PC-3 (cell line): ENCODE measurements at regions not wholly inside any gene's neighbourhood (a gene's known extent, or its start where the extent isn't known, plus 50 kb on each side); places are given as distances from the start of the nearest gene placed in this dataset.

Source experiments
- ATAC-seq: fragments of 200-7000 bp; cut with Tn5 transposase; 2 replicates; pipeline ENCODE4 v1.9.1; 2020; ENCODE audit warnings: mild to moderate bottlenecking, moderate library complexity
- BruUV-seq: library from RNA; stranded (reverse); fragments of 400-500 nt; replicated peaks from 2 replicates; lab custom pipeline; 2021; lab: Mats Ljungman, UMichigan
- CTCF ChIA-PET: fragments of 300-600 bp; sonication (Branson Sonifier 250); formaldehyde crosslinking; loops from one replicate; lab custom pipeline; 2022; ENCODE audit warnings: antibody characterized with exemption; lab: Charles Lee
- POLR2A ChIA-PET: fragments of 300-600 bp; sonication (Branson Sonifier 250); formaldehyde crosslinking; loops from one replicate; lab custom pipeline; 2022; ENCODE audit warnings: antibody characterized with exemption; ENCODE audit not compliant: unreplicated experiment; lab: Charles Lee
- DNase-seq: peaks from one replicate; pipeline ENCODE4 v3.0.0-alpha.2; 2015
- H2AFZ ChIP-seq: fragments of 300-600 bp; sonication (generic); 2 replicates; pipeline ENCODE4 v1.6.0; 2016; ENCODE audit warnings: antibody characterized with exemption, low read length
- H3F3A ChIP-seq: fragments of 300-600 bp; sonication (generic); one replicate; pipeline ENCODE4 v1.6.0; 2017; ENCODE audit warnings: antibody characterized with exemption, low read length, control low read depth, mild to moderate bottlenecking; ENCODE audit not compliant: unreplicated experiment
- H3K27ac ChIP-seq: fragments of 300-600 bp; sonication (generic); 2 replicates; pipeline ENCODE4 v1.5.1; 2016; ENCODE audit warnings: mild to moderate bottlenecking, low read length
- H3K27me3 ChIP-seq: fragments of 300-600 bp; sonication (generic); 2 replicates; pipeline ENCODE4 v1.6.1; 2016; ENCODE audit warnings: low read length, mixed read lengths
- H3K36me3 ChIP-seq: fragments of 300-600 bp; sonication (generic); 2 replicates; pipeline ENCODE4 v1.6.1; 2016; ENCODE audit warnings: low read depth, mixed run types, low read length, mixed read lengths
- H3K4me1 ChIP-seq: fragments of 300-600 bp; sonication (generic); 2 replicates; pipeline ENCODE4 v1.5.1; 2016; ENCODE audit warnings: low read length; ENCODE audit not compliant: insufficient read depth
- H3K4me2 ChIP-seq: fragments of 300-600 bp; sonication (generic); 2 replicates; pipeline ENCODE4 v1.6.0; 2016; ENCODE audit warnings: low read length
- H3K4me3 ChIP-seq: fragments of 300-600 bp; sonication (generic); 2 replicates; pipeline ENCODE4 v1.5.1; 2016; ENCODE audit warnings: mild to moderate bottlenecking, low read length, mixed read lengths
- H3K79me2 ChIP-seq: fragments of 300-600 bp; sonication (generic); 2 replicates; pipeline ENCODE4 v1.6.1; 2017; ENCODE audit warnings: low read length, mixed read lengths
- H3K9ac ChIP-seq: fragments of 300-600 bp; sonication (generic); 2 replicates; pipeline ENCODE4 v1.6.0; 2016; ENCODE audit warnings: mild to moderate bottlenecking, low read length
- H3K9me2 ChIP-seq: fragments of 300-600 bp; sonication (generic); replicated peaks from 2 replicates; pipeline ENCODE4 v1.6.1; 2016; ENCODE audit warnings: mixed run types, low read length, mixed read lengths
- H3K9me3 ChIP-seq: fragments of 300-600 bp; sonication (generic); 2 replicates; pipeline ENCODE4 v1.6.1; 2016; ENCODE audit warnings: low read length, mixed read lengths
- H4K20me1 ChIP-seq: fragments of 300-600 bp; sonication (generic); 2 replicates; pipeline ENCODE4 v1.6.1; 2016; ENCODE audit warnings: low read length, mixed read lengths
- CTCF ChIP-seq: fragments of 300-600 bp; sonication (generic); conservative IDR thresholded peaks from 2 replicates; pipeline ENCODE4 v1.5.1; 2017; ENCODE audit warnings: antibody characterized with exemption, low read depth, mild to moderate bottlenecking, low read length
- EZH2 ChIP-seq: fragments of 300-600 bp; sonication (generic); IDR thresholded peaks from one replicate; pipeline ENCODE4 v1.6.1; 2017; ENCODE audit warnings: antibody characterized with exemption, mild to moderate bottlenecking, low read length; ENCODE audit not compliant: unreplicated experiment
- EZH2phosphoT487 ChIP-seq: fragments of 300-600 bp; sonication (generic); IDR thresholded peaks from 2 replicates; pipeline ENCODE4 v1.6.1; 2018; ENCODE audit warnings: mild to moderate bottlenecking, antibody characterized with exemption, low read length, borderline replicate concordance
- intact Hi-C: fragments of 100-400 bp; cut with micrococcal nuclease; formaldehyde crosslinking; loops from 2 replicates; pipeline ENCODE4 v1.9.0; 2023

GRCh38 chr10:9023206-9023605, 968.7 kb downstream of the GATA3 start:
- Histone ChIP-seq H3K27me3 (peaks cover 40% of the 10 kb centered on the region), H3K27ac (no peak overlapping the region), H3K9ac (no peak overlapping the region), H4K20me1 (no peaks in the 10 kb centered on the region), H3K9me3 (no peaks in the 10 kb centered on the region), H3K4me2 (no peak overlapping the region), H2AFZ (no peak overlapping the region), H3K36me3 (no peaks in the 10 kb centered on the region), H3K4me1 (no peaks in the 10 kb centered on the region; the same call in 1 of the 2 replicates), H3K9me2 (no peaks in the 10 kb centered on the region), H3K4me3 (no peak overlapping the region), H3K79me2 (no peaks in the 10 kb centered on the region), H3F3A (no peaks in the 10 kb centered on the region)
- TF ChIP-seq EZH2 (no peak), CTCF (no peak), EZH2phosphoT487 (no peak)
- DNase-seq (no peak), ATAC-seq (no peak)
- ChIA-PET POLR2A (no interaction called here), CTCF (no interaction called here)
- intact Hi-C loops: no loop called here
- BruUV-seq: no TSS peak

- ChIA-PET CTCF (no interaction called here), POLR2A (no interaction called here)
- Histone ChIP-seq H3K4me2 (no peak overlapping the region), H3K4me1 (no peaks in the 10 kb centered on the region; the same call in 1 of the 2 replicates), H3K36me3 (no peaks in the 10 kb centered on the region), H3K27me3 (peaks cover 36% of the 10 kb centered on the region), H3F3A (no peaks in the 10 kb centered on the region), H3K9me2 (no peaks in the 10 kb centered on the region), H3K79me2 (no peaks in the 10 kb centered on the region), H4K20me1 (no peaks in the 10 kb centered on the region), H3K4me3 (no peak overlapping the region), H3K9ac (no peak overlapping the region), H3K27ac (0 out of 2 replicates have a peak overlapping the region, but pooled peaks have one; percentile 16), H2AFZ (no peak overlapping the region), H3K9me3 (no peaks in the 10 kb centered on the region)
- TF ChIP-seq EZH2phosphoT487: no peak
- TF ChIP-seq CTCF: no peak
- DNase-seq (peak; percentile 68), ATAC-seq (peak; percentile 38; the same call in 1 of the 2 replicates)
- intact Hi-C loops: no loop called here
- no TSS peak for BruUV-seq
Observed at GRCh38 chr10:9024210-9024609, 969.7 kb downstream of the GATA3 start.

- no peaks in the 10 kb centered on the region for H3K9me2 ChIP-seq
- no peaks in the 10 kb centered on the region for H3K9me3 ChIP-seq
- DNase-seq (no peak), ATAC-seq (no peak)
- no peaks in the 10 kb centered on the region for H3F3A ChIP-seq
- no TSS peak for BruUV-seq
- no peak overlapping the region for H2AFZ ChIP-seq
- no peak overlapping the region for H3K4me3 ChIP-seq
- H3K9ac ChIP-seq: no peak overlapping the region
- no peaks in the 10 kb centered on the region; the same call in 1 of the 2 replicates for H3K4me1 ChIP-seq
- H3K27me3 ChIP-seq: peaks cover 22% of the 10 kb centered on the region; the same call in 1 of the 2 replicates
- H3K27ac ChIP-seq: no peak overlapping the region
- ChIA-PET CTCF (no interaction called here), POLR2A (no interaction called here)
- no peaks in the 10 kb centered on the region for H4K20me1 ChIP-seq
- intact Hi-C loops: no loop called here
- TF ChIP-seq EZH2phosphoT487 (no peak), CTCF (no peak), EZH2 (no peak)
- no peaks in the 10 kb centered on the region for H3K36me3 ChIP-seq
- H3K4me2 ChIP-seq: no peak overlapping the region
- no peaks in the 10 kb centered on the region for H3K79me2 ChIP-seq
Observed at GRCh38 chr10:9028231-9028630, 973.7 kb downstream of the GATA3 start.
